ENCODE measurements at regions not wholly inside any gene's neighbourhood (a gene's known extent, or its start where the extent isn't known, plus 50 kb on each side); places are given as distances from the start of the nearest gene placed in this dataset.

- no peak for DNase-seq
These were observed 164.2 kb downstream of the MACROH2A1 start for GRCh38 chr5:135234666-135235401.

DNA sequence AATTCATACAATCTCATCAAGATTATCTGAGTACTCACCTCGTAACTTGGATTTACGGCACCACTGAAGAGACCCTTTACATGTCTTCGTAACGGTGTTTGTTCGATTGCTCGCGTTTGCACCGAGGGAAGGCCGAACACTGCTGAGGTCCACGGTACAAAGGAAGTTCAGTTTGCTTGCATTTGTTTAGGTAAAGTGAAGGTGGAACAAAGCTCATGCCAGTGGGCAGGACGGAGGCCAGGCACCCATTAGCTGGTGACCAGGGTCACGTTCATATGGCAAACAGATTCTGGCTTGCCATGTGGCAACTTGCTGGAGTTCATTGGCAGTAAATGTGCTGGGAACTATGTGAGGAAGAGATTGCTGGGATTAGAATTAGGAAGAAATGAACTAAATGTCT lies 164.8 kb downstream of the MACROH2A1 start:
- DNase-seq = no peak

DNA sequence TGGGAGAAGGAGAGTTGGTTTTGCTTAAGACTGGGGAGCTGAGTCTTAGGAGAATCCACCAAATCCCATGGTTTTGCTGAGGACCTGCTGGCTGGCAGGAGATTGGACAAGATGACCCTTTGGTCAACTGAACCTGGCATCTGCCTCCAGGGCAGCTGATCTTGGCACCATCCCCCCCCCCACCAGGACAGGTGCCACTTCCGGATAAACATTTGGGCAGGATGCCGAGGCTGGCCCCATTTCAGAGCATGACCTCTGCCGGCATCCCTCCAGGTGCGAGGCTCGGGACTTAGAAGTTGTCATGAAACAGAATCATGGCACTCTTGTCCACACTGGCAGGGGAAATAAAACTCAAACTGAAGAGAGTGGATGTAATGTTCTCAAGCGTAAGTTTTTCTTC lies 165.6 kb downstream of the MACROH2A1 start:
- no peak for DNase-seq

GRCh38 chr5:135232958-135233357 lies 166.1 kb downstream of the MACROH2A1 start:
- no peak for DNase-seq

- no peak for DNase-seq
These were observed 167.7 kb downstream of the MACROH2A1 start for GRCh38 chr5:135231289-135231688.

DNA sequence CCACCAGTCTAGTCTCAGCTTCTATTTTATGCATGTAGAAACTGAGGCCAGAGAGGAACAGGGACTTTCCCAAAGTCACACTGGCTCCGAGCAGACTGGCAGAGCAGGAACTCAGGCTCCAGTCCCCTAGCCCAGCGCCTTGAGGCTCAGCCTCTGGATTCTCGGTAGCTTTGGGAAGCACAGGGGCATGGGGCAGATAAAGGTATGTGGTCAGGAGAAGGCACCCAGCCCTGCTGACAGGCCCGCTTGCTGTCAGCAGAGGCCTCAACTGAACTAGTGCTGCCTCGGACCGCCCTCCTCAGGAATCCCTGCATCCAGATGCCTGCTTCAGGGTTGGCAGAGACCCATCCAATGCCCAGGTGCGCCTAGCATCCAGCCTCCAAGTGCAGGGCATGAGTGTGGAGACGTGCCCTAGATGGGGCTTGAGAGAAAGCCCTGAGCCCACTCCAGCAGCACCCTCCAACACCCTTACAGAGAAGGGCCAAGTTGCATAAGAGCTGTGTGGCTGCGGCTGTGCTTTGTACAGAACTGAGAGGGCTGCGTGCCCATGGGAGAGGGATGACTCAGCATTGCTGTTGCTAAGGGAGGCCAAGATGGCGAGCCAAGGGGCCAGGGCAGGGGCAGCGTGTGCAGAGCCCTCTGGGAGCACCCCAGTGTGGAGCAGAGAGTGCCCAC lies 168.6 kb downstream of the MACROH2A1 start:
- no peak for DNase-seq

DNA sequence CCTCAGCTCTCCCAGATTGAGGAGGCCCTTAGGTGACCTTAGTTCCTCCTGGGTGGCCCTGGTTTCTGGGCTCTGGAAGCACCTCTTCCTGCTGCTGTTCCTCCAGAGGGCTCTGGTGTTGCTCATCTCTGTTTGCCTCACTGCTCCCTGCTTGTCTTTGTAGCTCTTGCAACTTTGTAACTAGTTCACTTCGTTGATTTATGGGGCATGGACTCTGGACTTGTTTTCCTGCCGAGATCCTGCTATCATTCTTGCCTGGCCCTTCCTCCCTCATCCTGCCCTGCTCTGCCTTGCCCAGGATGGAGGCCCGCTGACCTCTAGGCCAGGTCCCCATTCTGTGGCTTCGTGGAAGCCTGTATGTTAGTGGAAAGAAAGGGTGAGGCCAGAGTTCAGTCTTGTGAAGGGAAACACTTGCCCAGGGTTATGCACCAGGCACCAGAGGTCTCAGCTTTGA lies 169.3 kb downstream of the MACROH2A1 start:
- DNase-seq = no peak

DNA sequence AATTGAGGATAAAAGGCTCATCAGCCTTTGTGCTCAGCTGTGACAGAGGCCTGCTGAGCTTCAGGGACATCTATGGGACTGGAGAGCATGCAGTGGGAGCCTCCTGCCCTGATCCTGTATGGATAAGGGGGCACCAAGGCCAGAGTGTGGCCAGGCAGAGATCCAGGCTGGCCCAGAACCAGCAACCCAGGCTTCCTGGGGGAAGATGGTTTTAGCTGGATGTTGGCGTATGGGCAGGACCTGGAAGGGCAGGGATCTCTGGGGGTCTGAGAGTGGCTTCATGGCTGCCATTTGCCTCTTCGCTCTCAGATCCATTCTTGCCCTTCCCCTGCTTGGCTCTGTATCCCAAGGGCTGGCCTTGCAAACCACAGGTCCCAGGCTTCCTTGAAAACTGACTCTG lies 169.9 kb downstream of the MACROH2A1 start:
- no peak for DNase-seq

- no peak for DNase-seq
These were observed 170.8 kb downstream of the MACROH2A1 start for GRCh38 chr5:135228222-135228621.

GRCh38 chr5:135227064-135228022 lies 171.7 kb downstream of the MACROH2A1 start:
- DNase-seq = no peak

GRCh38 chr5:135225856-135226560 lies 173.0 kb downstream of the MACROH2A1 start:
- no peak for DNase-seq

GRCh38 chr5:135223891-135224625 lies 175.0 kb downstream of the MACROH2A1 start:
- DNase-seq = no peak

- no peak for DNase-seq
These were observed 175.6 kb downstream of the MACROH2A1 start for GRCh38 chr5:135223404-135223803.

DNA sequence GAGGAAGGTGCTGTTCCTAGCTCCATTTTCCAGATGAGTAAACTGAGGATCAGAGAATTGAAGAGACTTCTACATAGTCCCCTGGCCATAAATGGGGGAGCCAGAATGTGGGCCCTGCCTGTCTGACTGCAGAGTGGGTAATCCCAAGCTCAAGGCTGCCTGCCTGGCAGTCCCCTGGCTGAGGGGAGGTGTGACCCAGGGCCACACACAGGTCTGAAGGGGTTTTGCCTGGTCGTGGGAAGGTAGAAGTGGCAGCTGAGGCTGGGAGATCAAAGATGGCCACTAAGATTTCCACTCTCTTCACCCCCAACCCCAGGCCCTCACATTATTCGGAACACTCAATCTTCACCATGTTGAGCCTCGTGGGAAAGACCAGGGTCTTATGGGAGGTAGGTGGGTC lies 176.3 kb downstream of the MACROH2A1 start:
- peak; percentile 7 for DNase-seq

- DNase-seq = peak; percentile 35
These were observed 176.8 kb downstream of the MACROH2A1 start for GRCh38 chr5:135222171-135222681.

- peak; percentile 35 for DNase-seq
These were observed 177.3 kb downstream of the MACROH2A1 start for GRCh38 chr5:135221696-135222095.

GRCh38 chr5:135221187-135221473 lies 177.9 kb downstream of the MACROH2A1 start:
- peak; percentile 32 for DNase-seq

DNA sequence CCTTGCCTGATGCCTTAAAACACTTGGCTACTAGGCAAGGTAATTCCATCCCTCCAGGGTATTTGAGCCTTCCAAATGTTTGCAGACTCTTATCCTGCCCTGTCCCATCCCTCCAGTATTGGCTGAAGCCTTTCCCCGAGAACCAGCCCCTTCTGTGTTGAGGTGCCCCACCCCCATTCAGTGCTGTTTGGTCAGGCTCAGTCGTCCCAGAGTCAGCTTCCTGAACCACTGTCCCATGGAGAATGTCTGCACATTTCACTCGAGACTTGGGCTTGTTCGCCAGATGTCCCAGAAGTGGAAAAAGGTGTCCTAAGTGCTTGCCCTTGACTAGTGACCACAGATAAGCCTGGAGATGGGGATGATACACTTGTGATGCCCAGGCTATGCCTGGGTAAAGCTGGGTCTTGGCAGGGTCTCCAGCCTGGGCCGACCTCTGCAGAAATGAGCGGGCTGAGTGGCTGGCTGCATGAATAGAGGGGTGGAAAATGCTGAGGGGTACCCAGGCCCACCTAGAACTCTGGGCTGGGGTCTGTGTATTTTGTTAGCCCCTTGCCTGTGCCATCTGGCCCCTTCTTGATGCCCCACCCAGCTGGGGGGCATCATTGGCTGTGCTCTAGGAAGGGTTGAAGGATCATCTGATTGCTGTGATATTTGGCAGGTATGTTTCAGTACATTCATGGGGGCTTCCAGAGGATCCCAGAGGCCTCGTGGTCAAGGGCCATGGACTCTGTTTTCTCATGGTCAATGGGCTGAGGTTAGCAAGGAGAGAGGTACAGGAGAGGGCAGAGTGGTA lies 178.4 kb downstream of the MACROH2A1 start:
- DNase-seq = peak; percentile 24

- DNase-seq = peak; percentile 19
These were observed 179.2 kb downstream of the MACROH2A1 start for GRCh38 chr5:135219868-135220267.

GRCh38 chr5:135218790-135219568 lies 180.1 kb downstream of the MACROH2A1 start:
- peak; percentile 40 for DNase-seq

All from activated CD8-positive, alpha-beta memory T cell treated with anti-CD3 and anti-CD28 coated beads for 24 hours (primary cell).